HUES48 (cell line): ENCODE measurements at regions not wholly inside any gene's neighbourhood (a gene's known extent, or its start where the extent isn't known, plus 50 kb on each side); places are given as distances from the start of the nearest gene placed in this dataset.
"Not testable (repeated sequence)": the region's sequence is repeated elsewhere in the genome, so short reads cannot be mapped to it uniquely, and the experiment has no call there.

Experiments used
- H3K27ac ChIP-seq: one replicate; pipeline ENCODE4 v1.7.0; 2013; ENCODE audit warnings: low read depth, low read length, inconsistent platforms
- H3K27me3 ChIP-seq: 2 replicates; pipeline ENCODE4 v1.6.1; 2013; ENCODE audit warnings: mild to moderate bottlenecking, low read length; ENCODE audit not compliant: control insufficient read depth, insufficient read depth
- H3K36me3 ChIP-seq: 2 replicates; pipeline ENCODE4 v1.6.1; 2013; ENCODE audit warnings: low read length; ENCODE audit not compliant: control insufficient read depth, insufficient read depth
- H3K4me1 ChIP-seq: 2 replicates; pipeline ENCODE4 v1.6.1; 2013; ENCODE audit warnings: mild to moderate bottlenecking, low read length; ENCODE audit not compliant: control insufficient read depth, insufficient read depth
- H3K4me3 ChIP-seq: 2 replicates; pipeline ENCODE4 v1.5.1; 2013; ENCODE audit warnings: mild to moderate bottlenecking, low read depth, low read length
- H3K9ac ChIP-seq: 2 replicates; pipeline ENCODE4 v1.6.1; 2013; ENCODE audit warnings: mild to moderate bottlenecking, low read depth, low read length, moderate library complexity
- H3K9me3 ChIP-seq: 2 replicates; pipeline ENCODE4 v1.6.1; 2013; ENCODE audit warnings: low read length; ENCODE audit not compliant: control insufficient read depth, insufficient read depth

DNA sequence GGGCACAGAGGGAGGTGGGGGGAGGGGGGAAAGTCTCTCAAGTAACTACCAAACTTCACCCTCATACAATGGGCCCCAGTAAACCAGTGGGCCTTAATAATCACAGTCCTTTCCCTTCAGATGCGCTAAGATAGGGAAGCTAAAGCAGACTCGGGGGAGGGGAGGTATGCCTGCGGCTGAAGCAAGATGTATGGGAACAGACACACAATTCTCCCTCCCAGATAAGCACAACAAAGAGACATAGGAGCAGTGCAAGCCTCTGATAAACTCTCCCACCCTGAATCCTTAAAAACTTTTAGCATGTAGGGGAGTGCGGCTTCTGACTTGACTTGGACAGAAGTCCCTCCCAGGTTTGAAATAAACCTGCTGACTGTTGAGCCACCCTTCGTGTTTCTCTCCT lies 54.7 kb downstream of the PROP1 start:
- H3K27ac ChIP-seq, H3K9ac ChIP-seq, H3K4me1 ChIP-seq, H3K27me3 ChIP-seq, H3K9me3 ChIP-seq, H3K4me3 ChIP-seq, H3K36me3 ChIP-seq: not testable (repeated sequence)

- not testable (repeated sequence) for H3K4me1 ChIP-seq, H3K27me3 ChIP-seq, H3K36me3 ChIP-seq, H3K27ac ChIP-seq, H3K9me3 ChIP-seq, H3K9ac ChIP-seq
- peak overlapping the region; percentile 48; the same call in 1 of the 2 replicates for H3K4me3 ChIP-seq
These were observed 56.5 kb downstream of the PROP1 start for GRCh38 chr5:177939246-177940171.

DNA sequence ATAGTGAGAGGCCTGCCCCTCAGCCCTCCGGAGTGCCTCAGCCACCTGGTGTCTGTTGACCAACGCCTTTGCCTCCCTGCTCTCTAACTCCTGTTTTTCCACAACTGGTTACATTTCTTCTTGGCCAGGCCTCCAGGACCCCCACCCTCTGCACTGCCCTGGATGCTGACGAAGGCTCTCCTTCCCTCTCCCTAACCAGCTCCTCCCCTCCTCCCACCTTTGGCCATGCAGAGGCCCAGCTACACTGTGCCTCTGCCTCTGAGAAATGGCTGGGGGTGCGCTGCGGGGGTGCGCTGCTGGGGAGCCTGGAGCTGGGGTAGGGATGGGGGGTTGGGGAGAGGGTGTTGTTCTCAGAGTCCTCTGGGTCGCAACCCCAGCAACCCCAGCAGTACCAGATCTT lies 57.3 kb downstream of the PROP1 start:
- not testable (repeated sequence) for H3K27ac ChIP-seq, H3K27me3 ChIP-seq, H3K4me1 ChIP-seq, H3K9ac ChIP-seq, H3K36me3 ChIP-seq, H3K9me3 ChIP-seq
- H3K4me3 ChIP-seq, result peak overlapping the region; percentile 48; the same call in 1 of the 2 replicates

- H3K36me3 ChIP-seq, H3K4me1 ChIP-seq, H3K9ac ChIP-seq, H3K9me3 ChIP-seq, H3K27ac ChIP-seq, H3K4me3 ChIP-seq, H3K27me3 ChIP-seq: not testable (repeated sequence)
These were observed 61.8 kb downstream of the PROP1 start for GRCh38 chr5:177934233-177934632.

- H3K27me3 ChIP-seq, H3K27ac ChIP-seq, H3K36me3 ChIP-seq, H3K9me3 ChIP-seq, H3K9ac ChIP-seq, H3K4me1 ChIP-seq, H3K4me3 ChIP-seq: not testable (repeated sequence)
These were observed 65.6 kb downstream of the PROP1 start for GRCh38 chr5:177930269-177931022.

DNA sequence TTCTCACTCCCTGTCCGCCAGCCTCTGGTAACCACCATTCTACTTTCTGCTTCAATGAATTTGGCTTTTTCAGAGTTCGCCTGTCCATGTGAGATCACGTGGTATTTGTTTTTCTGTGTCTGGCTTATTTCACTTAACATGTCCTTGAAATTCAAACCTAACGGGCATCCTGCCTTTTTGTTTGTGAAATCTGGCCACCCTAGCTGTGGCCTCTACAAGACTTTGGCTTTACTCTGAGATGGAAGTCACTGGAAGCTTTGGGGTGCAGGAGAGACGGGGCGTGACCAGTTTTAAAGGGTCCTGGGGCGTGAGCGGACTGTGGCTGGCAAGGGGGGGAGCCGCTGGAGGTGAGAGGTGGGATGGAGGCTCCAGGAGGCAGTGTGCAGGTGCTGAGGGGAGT lies 66.4 kb downstream of the PROP1 start:
- H3K27ac ChIP-seq, H3K4me3 ChIP-seq, H3K9ac ChIP-seq, H3K4me1 ChIP-seq, H3K27me3 ChIP-seq, H3K36me3 ChIP-seq, H3K9me3 ChIP-seq: not testable (repeated sequence)

- not testable (repeated sequence) for H3K9me3 ChIP-seq, H3K36me3 ChIP-seq, H3K9ac ChIP-seq, H3K4me3 ChIP-seq, H3K27ac ChIP-seq, H3K4me1 ChIP-seq, H3K27me3 ChIP-seq
These were observed 68.5 kb downstream of the PROP1 start for GRCh38 chr5:177927500-177927899.

GRCh38 chr5:177924577-177924976 lies 71.5 kb downstream of the PROP1 start:
- not testable (repeated sequence) for H3K4me3 ChIP-seq, H3K36me3 ChIP-seq, H3K27me3 ChIP-seq, H3K4me1 ChIP-seq, H3K9ac ChIP-seq, H3K27ac ChIP-seq, H3K9me3 ChIP-seq

DNA sequence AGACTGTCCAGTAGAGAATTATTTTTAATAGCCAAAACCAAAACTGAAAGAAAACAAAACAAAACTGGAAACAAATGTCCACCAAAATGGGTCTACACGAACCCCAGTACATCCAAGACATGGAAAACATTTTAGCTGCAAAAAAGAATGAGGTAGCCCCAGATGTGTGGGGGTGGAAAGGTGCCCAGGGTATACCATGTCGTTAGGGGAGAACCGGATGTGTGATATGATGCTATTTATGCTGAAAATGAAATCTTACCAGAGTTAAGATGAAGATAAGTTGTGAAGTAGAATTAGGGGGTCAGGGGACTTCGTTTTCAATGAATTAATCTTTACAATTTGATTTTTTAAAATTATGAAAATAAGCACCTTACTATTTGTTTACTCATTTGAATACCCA lies 72.2 kb downstream of the PROP1 start:
- not testable (repeated sequence) for H3K27me3 ChIP-seq, H3K9ac ChIP-seq, H3K27ac ChIP-seq, H3K4me3 ChIP-seq, H3K9me3 ChIP-seq, H3K36me3 ChIP-seq, H3K4me1 ChIP-seq

DNA sequence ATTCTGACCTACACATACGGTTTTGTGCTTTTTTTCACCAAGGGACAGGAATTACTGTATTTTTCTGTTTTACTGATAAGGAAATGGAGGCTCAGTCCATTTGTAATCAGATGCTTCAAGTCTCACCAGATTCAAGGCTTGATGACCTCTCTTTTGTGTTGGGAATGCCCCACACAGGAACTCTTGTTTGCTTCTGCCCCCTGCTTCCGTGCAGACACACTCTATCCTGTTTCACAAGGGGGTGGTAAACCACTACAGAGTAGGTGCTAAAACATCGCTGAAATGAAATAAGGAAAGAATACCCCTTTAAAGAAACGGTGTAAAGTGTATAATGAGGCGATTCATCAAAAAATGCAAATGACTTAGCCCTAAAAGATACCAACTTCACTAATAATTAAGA lies 72.9 kb downstream of the PROP1 start:
- not testable (repeated sequence) for H3K4me1 ChIP-seq, H3K9me3 ChIP-seq, H3K27ac ChIP-seq, H3K4me3 ChIP-seq, H3K27me3 ChIP-seq, H3K9ac ChIP-seq, H3K36me3 ChIP-seq

DNA sequence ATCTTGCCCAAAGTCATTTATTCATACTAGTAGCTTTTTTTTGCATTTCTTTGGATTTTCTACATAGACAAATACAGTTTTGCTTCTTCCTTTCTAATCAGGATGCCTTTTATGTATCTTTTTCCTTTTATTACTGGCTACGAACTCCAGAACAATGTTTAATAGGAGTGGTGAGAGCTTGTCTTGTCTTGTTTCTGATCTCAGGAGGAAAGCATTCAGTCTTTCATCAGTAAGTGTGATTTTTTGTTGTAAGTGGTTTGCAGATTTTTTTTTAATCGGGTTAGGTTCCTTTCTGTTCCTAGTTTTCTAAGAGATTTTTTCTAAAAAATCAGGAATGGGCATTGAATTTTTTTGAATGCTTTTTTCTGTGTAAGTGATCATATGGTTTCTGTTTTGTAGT lies 86.8 kb downstream of the PROP1 start:
- not testable (repeated sequence) for H3K9me3 ChIP-seq, H3K4me1 ChIP-seq, H3K27me3 ChIP-seq, H3K4me3 ChIP-seq, H3K27ac ChIP-seq, H3K36me3 ChIP-seq, H3K9ac ChIP-seq
